Ishikawa (cell line): ENCODE measurements at regions not wholly inside any gene's neighbourhood (a gene's known extent, or its start where the extent isn't known, plus 50 kb on each side); places are given as distances from the start of the nearest gene placed in this dataset.

Experiments used
- CEBPB ChIP-seq: IDR thresholded peaks from 2 replicates; pipeline ENCODE4 v1.6.1; 2012
- CREB1 ChIP-seq: IDR thresholded peaks from 2 replicates; pipeline ENCODE4 v1.6.1; 2012; ENCODE audit warnings: low read depth
- EGR1 ChIP-seq: IDR thresholded peaks from 2 replicates; pipeline ENCODE4 v1.6.1; 2012
- EP300 ChIP-seq: IDR thresholded peaks from 2 replicates; pipeline ENCODE4 v1.6.1; 2012; ENCODE audit warnings: borderline replicate concordance
- FOXM1 ChIP-seq: IDR thresholded peaks from 2 replicates; pipeline ENCODE4 v1.6.1; 2012; ENCODE audit warnings: low read depth, borderline replicate concordance
- NFIC ChIP-seq: IDR thresholded peaks from 2 replicates; pipeline ENCODE4 v1.6.1; 2012
- RAD21 ChIP-seq: IDR thresholded peaks from 2 replicates; pipeline ENCODE4 v1.6.1; 2012; ENCODE audit warnings: low read depth
- TAF1 ChIP-seq: IDR thresholded peaks from 2 replicates; pipeline ENCODE4 v1.6.1; 2012; ENCODE audit warnings: low read depth, mild to moderate bottlenecking
- TCF12 ChIP-seq: IDR thresholded peaks from 2 replicates; pipeline ENCODE4 v1.6.1; 2012; ENCODE audit warnings: low read depth
- TEAD4 ChIP-seq: IDR thresholded peaks from 2 replicates; pipeline ENCODE4 v1.6.1; 2012
- YY1 ChIP-seq: IDR thresholded peaks from 2 replicates; pipeline ENCODE4 v1.6.1; 2012; ENCODE audit warnings: low read depth
- ZBTB7A ChIP-seq: IDR thresholded peaks from 2 replicates; pipeline ENCODE4 v1.6.1; 2012; ENCODE audit warnings: low read depth
- TF ChIP-seq, protein P1 (sequence below): IDR thresholded peaks from 2 replicates; pipeline ENCODE4 v1.6.1; 2012
- TF ChIP-seq, protein P2 (sequence below): IDR thresholded peaks from 2 replicates; pipeline ENCODE4 v1.6.1; 2012
- TF ChIP-seq, protein P3 (sequence below): IDR thresholded peaks from 2 replicates; pipeline ENCODE4 v1.6.1; 2012; ENCODE audit warnings: low read depth, mild to moderate bottlenecking

DNA sequence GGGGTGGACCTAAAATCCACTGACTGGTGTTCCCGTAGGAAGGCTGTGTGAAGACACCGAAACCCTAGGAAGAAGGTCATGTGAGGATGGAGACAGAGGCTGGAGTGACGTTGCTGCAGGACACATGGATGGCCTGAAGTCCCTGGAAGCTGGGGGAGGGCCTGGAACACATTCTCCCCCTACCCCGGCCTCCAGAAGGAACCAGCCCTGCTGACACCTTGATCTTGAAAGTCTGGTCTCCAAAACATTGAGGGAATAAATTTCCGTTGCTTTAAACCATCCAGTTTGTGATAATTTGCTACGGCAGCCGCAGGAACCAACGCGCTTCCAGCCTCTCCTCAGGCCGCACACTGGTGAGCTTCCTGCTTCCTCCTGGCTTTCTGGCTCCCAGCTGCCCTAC, 288.2 kb downstream of the GLRX3 start:
- no peak for TF ChIP-seq TEAD4
- TF ChIP-seq, protein P1, sequence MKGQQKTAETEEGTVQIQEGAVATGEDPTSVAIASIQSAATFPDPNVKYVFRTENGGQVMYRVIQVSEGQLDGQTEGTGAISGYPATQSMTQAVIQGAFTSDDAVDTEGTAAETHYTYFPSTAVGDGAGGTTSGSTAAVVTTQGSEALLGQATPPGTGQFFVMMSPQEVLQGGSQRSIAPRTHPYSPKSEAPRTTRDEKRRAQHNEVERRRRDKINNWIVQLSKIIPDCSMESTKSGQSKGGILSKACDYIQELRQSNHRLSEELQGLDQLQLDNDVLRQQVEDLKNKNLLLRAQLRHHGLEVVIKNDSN, result no peak
- TF ChIP-seq ZBTB7A, result no peak
- no peak for TF ChIP-seq RAD21
- TF ChIP-seq, protein P2, sequence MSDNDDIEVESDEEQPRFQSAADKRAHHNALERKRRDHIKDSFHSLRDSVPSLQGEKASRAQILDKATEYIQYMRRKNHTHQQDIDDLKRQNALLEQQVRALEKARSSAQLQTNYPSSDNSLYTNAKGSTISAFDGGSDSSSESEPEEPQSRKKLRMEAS, result no peak
- TF ChIP-seq, protein P3, sequence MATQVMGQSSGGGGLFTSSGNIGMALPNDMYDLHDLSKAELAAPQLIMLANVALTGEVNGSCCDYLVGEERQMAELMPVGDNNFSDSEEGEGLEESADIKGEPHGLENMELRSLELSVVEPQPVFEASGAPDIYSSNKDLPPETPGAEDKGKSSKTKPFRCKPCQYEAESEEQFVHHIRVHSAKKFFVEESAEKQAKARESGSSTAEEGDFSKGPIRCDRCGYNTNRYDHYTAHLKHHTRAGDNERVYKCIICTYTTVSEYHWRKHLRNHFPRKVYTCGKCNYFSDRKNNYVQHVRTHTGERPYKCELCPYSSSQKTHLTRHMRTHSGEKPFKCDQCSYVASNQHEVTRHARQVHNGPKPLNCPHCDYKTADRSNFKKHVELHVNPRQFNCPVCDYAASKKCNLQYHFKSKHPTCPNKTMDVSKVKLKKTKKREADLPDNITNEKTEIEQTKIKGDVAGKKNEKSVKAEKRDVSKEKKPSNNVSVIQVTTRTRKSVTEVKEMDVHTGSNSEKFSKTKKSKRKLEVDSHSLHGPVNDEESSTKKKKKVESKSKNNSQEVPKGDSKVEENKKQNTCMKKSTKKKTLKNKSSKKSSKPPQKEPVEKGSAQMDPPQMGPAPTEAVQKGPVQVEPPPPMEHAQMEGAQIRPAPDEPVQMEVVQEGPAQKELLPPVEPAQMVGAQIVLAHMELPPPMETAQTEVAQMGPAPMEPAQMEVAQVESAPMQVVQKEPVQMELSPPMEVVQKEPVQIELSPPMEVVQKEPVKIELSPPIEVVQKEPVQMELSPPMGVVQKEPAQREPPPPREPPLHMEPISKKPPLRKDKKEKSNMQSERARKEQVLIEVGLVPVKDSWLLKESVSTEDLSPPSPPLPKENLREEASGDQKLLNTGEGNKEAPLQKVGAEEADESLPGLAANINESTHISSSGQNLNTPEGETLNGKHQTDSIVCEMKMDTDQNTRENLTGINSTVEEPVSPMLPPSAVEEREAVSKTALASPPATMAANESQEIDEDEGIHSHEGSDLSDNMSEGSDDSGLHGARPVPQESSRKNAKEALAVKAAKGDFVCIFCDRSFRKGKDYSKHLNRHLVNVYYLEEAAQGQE, result no peak
- no peak for TF ChIP-seq FOXM1
- no peak for TF ChIP-seq NFIC
- no peak for TF ChIP-seq TAF1
- no peak for TF ChIP-seq YY1
- TF ChIP-seq EP300, result no peak
- no peak for TF ChIP-seq CREB1
- TF ChIP-seq TCF12, result no peak
- TF ChIP-seq EGR1, result no peak
- TF ChIP-seq CEBPB, result no peak

DNA sequence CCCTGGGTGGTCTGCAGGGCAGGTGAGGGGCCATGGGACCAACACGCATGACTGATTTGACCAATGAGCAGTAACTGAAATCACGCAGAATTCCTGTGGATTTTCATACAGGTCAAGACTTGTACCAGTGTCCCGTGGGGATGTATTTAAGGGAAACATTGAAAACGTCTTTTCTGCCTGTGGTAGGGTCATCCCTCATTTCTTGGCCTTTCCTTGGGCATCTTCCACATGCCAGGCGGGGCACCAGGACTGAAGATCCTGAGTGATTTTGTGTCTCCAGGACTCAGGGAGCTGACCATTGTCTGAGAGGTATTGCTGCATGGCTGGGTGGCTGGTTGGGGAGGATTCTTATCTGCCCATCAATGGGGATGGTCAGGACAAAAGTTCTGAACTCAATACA, 289.0 kb downstream of the GLRX3 start:
- TF ChIP-seq RAD21, result no peak
- TF ChIP-seq, protein P3, result no peak
- TF ChIP-seq FOXM1, result no peak
- no peak for TF ChIP-seq ZBTB7A
- TF ChIP-seq EP300, result no peak
- no peak for TF ChIP-seq TCF12
- no peak for TF ChIP-seq YY1
- TF ChIP-seq, protein P2, result no peak
- TF ChIP-seq TEAD4, result no peak
- no peak for TF ChIP-seq CEBPB
- TF ChIP-seq CREB1, result no peak
- TF ChIP-seq, protein P1, result no peak

DNA sequence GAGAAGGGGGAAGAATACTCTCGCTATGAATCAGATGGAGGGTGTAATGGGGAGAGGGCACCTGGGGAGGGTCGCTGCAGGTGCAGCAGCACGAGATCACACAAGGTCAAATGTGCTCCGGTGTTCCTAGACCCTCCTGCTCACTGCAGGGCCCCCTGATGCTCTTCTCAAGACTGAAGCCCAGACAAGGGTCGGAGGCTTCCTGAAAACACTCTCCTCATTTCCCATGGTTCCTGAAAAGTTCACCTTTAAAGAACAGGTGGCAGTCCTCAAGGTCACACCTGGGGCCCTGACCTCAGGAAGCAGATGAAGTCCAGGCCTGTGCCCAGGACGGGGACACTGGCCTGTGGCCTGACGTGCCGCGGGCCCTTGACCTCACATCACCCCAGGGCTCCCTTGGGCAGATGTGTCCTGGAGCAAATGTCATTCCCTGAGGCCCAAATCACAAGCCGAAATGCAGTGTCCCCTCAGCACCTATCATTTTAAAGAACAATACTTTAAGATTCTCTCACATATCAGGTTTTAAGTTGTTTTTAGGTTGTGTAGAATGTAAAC, 289.8 kb downstream of the GLRX3 start:
- TF ChIP-seq TAF1 (no peak), TCF12 (no peak)

DNA sequence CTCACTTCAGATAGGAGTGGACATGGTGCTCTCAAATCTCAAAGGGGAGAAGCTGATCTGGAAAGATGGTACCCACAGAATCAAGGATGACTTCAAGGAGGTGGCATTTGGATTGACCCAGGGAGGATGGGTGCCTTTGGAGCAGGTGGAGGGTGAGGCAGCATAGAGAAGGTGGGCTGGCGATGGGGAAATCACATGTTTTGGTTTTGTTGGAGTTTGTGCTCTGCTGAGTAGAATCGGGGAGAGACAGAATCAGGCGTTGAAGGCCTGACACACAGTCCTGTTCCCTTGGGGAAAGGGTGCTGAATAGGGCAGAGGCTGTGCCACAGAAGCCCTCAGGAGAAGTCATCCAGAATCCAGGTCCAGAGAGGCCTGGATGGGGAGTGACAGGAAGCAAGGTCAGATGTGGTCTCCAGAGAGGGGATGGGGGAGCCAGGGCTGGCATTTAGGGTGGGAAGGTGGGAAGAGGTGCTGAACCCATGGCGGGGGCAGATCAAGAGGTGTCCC, 291.1 kb downstream of the GLRX3 start:
- TF ChIP-seq ZBTB7A, result no peak
- TF ChIP-seq YY1, result no peak

DNA sequence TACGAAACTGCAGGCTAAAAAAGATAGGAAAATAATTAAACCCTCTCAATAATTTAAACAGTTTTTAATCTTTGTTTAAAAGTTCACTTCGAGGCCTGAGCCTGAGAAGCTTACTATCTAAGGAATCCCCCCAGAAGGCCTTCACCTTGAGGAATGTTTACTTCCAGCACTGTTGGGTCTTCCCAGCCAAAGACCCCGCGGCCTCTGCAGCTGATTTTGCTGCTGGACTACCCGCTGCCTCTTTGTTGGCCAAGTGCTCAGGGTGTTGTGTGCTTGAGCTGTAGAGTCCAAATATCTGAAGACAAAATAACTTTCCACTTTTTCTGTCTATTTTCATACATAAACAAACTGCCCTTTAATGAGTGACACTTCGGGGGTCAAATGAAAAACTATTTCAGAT, 292.7 kb downstream of the GLRX3 start:
- TF ChIP-seq ZBTB7A (no peak), YY1 (no peak), EP300 (no peak), CREB1 (no peak), CEBPB (no peak), TCF12 (no peak), EGR1 (no peak), RAD21 (no peak), TAF1 (no peak), FOXM1 (no peak), TEAD4 (no peak), NFIC (no peak)
- TF ChIP-seq, protein P3, result no peak
- TF ChIP-seq, protein P1, result no peak
- TF ChIP-seq, protein P2, result no peak
